ENCODE measurements at regions not wholly inside any gene's neighbourhood (a gene's known extent, or its start where the extent isn't known, plus 50 kb on each side); places are given as distances from the start of the nearest gene placed in this dataset.

DNA sequence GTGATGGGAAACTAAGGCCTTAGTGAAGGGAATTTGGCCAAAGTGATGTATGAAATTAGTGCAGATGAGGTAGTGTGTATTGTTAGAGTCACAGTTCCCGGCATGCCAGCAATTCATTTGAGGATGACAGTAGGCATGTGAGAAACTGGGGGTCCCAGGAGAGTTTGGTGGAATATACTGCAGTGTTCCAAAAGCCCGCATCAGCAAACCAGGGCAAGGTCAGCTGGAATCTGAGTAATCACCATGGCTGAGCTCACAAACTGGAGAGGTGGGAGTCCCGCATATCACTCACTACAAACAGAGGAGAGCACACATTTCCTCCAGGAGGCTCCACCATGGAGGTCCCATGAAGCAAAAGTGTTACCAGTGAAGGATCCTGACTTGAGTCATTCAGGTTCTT, 740.7 kb downstream of the TNS3 start:
- no peaks in the 10 kb centered on the region for H3K79me1 ChIP-seq (ENCODE audit: low read depth, low read length)
- no peak overlapping the region for H2BK20ac ChIP-seq (ENCODE audit: low read length)
- ChIA-PET POLR2A (ENCODE audit: partially characterized antibody) (no interaction called here), CTCF (ENCODE audit: partially characterized antibody) (interaction anchor here (1.2 kb wide), 1 partner anchor 11 kb away, joined by 3 read pairs; no protein-coding TSS in a partner anchor)
- TF ChIP-seq BACH1 (IDR thresholded peaks at IDR 0.05; ENCODE audit: low read length) (no peak), CTBP2 (IDR thresholded peaks at IDR 0.05; ENCODE audit: borderline replicate concordance, insufficient read depth, insufficient read length, low read length) (no peak), RNF2 (IDR thresholded peaks at IDR 0.05; ENCODE audit: borderline replicate concordance, low read depth, low read length, missing control alignments, poor library complexity, severe bottlenecking) (no peak), SP2 (IDR thresholded peaks at IDR 0.05; ENCODE audit: low read length) (no peak), POLR2A (IDR thresholded peaks at IDR 0.05; ENCODE audit: control extremely low read depth in 1 of 2, low read depth in 2 of 2, low read length in 2 of 2) (no peak), YY1 (IDR thresholded peaks at IDR 0.05; ENCODE audit: low read depth, low read length) (no peak), FOSL1 (IDR thresholded peaks at IDR 0.05; ENCODE audit: insufficient read depth, low read depth, low read length) (no peak)
- H4K8ac ChIP-seq (ENCODE audit: extremely low read depth, insufficient read depth, low read length), result no peak overlapping the region
- no peak overlapping the region for H3K18ac ChIP-seq (ENCODE audit: extremely low read depth, low read length)
- H3K4me2 ChIP-seq (ENCODE audit: insufficient read depth in 1 of 2, low read depth in 2 of 2, low read length in 2 of 2), result no peak overlapping the region
- H2BK5ac ChIP-seq (ENCODE audit: low read depth, low read length), result no peak overlapping the region
- H3K23me2 ChIP-seq (ENCODE audit: low read depth, low read length), result no peaks in the 10 kb centered on the region
- no peak overlapping the region for H2AK5ac ChIP-seq (ENCODE audit: low read depth, low read length)
- no peak overlapping the region for H2BK120ac ChIP-seq (replicated peaks; ENCODE audit: low read depth, low read length)
- H3K27ac ChIP-seq (ENCODE audit: low read depth, low read length), result no peak overlapping the region
- H3K4me1 ChIP-seq (replicated peaks in 1 of 4; ENCODE audit: control insufficient read depth in 3 of 4, insufficient read depth in 4 of 4, low read length in 3 of 4), result peaks cover 0 to 3% (median 0%) of the 10 kb centered on the region in 4 experiments; a peak in 1 of 7 replicates
- no peaks in the 10 kb centered on the region for H3K27me3 ChIP-seq (replicated peaks in 1 of 4; ENCODE audit: control insufficient read depth in 3 of 4, extremely low read depth in 1 of 4, insufficient read depth in 3 of 4, low read length in 3 of 4)
- no peak overlapping the region for H2AFZ ChIP-seq (ENCODE audit: low read length)
- no peak overlapping the region for H3K56ac ChIP-seq (replicated peaks; ENCODE audit: insufficient read length, low read depth, low read length)
- no peaks in the 10 kb centered on the region for H3K36me3 ChIP-seq (ENCODE audit: control insufficient read depth in 2 of 4, insufficient read depth in 4 of 4, low read length in 3 of 4)
- no peak overlapping the region for H2BK12ac ChIP-seq (ENCODE audit: low read depth, low read length)
- no peak overlapping the region for H3K4ac ChIP-seq (replicated peaks; ENCODE audit: insufficient read length, low read depth, low read length)
- H4K91ac ChIP-seq (replicated peaks; ENCODE audit: insufficient read length, low read length), result no peak overlapping the region
- FAIRE-seq (no peak), DNase-seq (ENCODE audit: low read depth in 1 of 2, low spot score in 2 of 2) (no peak)
- H3K9me3 ChIP-seq (ENCODE audit: insufficient read depth in 2 of 2, low read depth in 1 of 2, low read length in 1 of 2), result no peaks in the 10 kb centered on the region
- no peak overlapping the region for H4K5ac ChIP-seq (ENCODE audit: insufficient read length, low read depth, low read length)
- H3K9ac ChIP-seq (replicated peaks in 1 of 4; ENCODE audit: extremely low read depth in 1 of 4, low read depth in 3 of 4, low read length in 3 of 4), result no peak overlapping the region
- no peak overlapping the region for H3K23ac ChIP-seq (ENCODE audit: insufficient read length)
- no peaks in the 10 kb centered on the region for H4K20me1 ChIP-seq (replicated peaks in 1 of 2; ENCODE audit: control insufficient read depth in 1 of 2, insufficient read depth in 2 of 2, low read length in 2 of 2)
- 98% methylated on average over 3 of the region's 3 CpGs; no CpG with 5 or more reads in 1 of the 2 experiments for WGBS, 2 experiments (ENCODE audit: extremely low coverage in 1 of 2, insufficient coverage in 1 of 2, insufficient read length in 1 of 2, insufficient replicate concordance in 2 of 2, low coverage in 1 of 2, low lambda C conversion rate in 2 of 2, missing lambda C conversion rate in 1 of 2)
- H3K4me3 ChIP-seq (ENCODE audit: extremely low read depth in 1 of 4, insufficient read depth in 2 of 4, low read depth in 3 of 4, low read length in 4 of 4), result no peak overlapping the region
- no peaks in the 10 kb centered on the region for H3K79me2 ChIP-seq (ENCODE audit: control insufficient read depth in 1 of 2, insufficient read depth in 2 of 2, low read length in 2 of 2)
- H3K14ac ChIP-seq (ENCODE audit: insufficient read length), result no peak overlapping the region
- no peak overlapping the region for H2BK15ac ChIP-seq (ENCODE audit: low read length)

Data from H1 (cell line).